Thyroid gland (tissue), 4 donors: ENCODE measurements at regions not wholly inside any gene's neighbourhood (a gene's known extent, or its start where the extent isn't known, plus 50 kb on each side); places are given as distances from the start of the nearest gene placed in this dataset.

ENCODE experiments used
- DNase-seq, 2 donors: peaks; one replicate each; pipeline ENCODE4 v3.0.0-alpha.2; 2019
- H3K27ac ChIP-seq, 3 donors: fragments of 200-600 bp; sonication (generic); 1 replicate in 2 of 3; 2 replicates in 1 of 3; pipeline ENCODE4 v1.5.1; 2016 to 2019; ENCODE audit warnings: mild to moderate bottlenecking in 1 of 3, moderate library complexity in 1 of 3
- H3K27me3 ChIP-seq: fragments of 200-600 bp; sonication (generic); one replicate; pipeline ENCODE4 v1.5.1; 2019
- H3K36me3 ChIP-seq, 2 donors: fragments of 200-600 bp; sonication (generic); one replicate each; pipeline ENCODE4 v1.5.1; 2016 to 2019
- H3K4me1 ChIP-seq, 2 donors: fragments of 200-600 bp; sonication (generic); one replicate each; pipeline ENCODE4 v1.5.1; 2017 to 2019
- H3K4me3 ChIP-seq, 3 donors: fragments of 200-600 bp; sonication (generic); replicated peaks in 1 of 3; 1 replicate in 2 of 3; 2 replicates in 1 of 3; pipeline ENCODE4 v1.5.1; 2016; ENCODE audit warnings: mild to moderate bottlenecking in 1 of 3
- H3K9me3 ChIP-seq: fragments of 200-600 bp; sonication (generic); one replicate; pipeline ENCODE4 v1.5.1; 2017
- CTCF ChIP-seq, 6 experiments: fragments of 200-600 bp in 3 of 6; fragments of 450-650 bp in 3 of 6; sonication (generic) in 3 of 6; IDR thresholded peaks; one replicate each; pipeline ENCODE4 v1.5.1; 2016 to 2019; ENCODE audit warnings: antibody characterized with exemption in 6 of 6, mild to moderate bottlenecking in 2 of 6, inconsistent platforms in 1 of 6, moderate library complexity in 1 of 6
- POLR2A ChIP-seq, 2 donors: fragments of 450-650 bp; IDR thresholded peaks; one replicate each; pipeline ENCODE4 v1.6.1; 2017; ENCODE audit warnings: antibody characterized with exemption in 2 of 2, mild to moderate bottlenecking in 2 of 2, moderate library complexity in 1 of 2
- WGBS, 2 donors: methylation state at CpG; one replicate each; pipeline ENCODE4 v1.1.5; 2017; 5-methylcytosine and 5-hydroxymethylcytosine counted together
- intact Hi-C: fragments of 100-400 bp; cut with DNase I; formaldehyde crosslinking; loops from one replicate; pipeline ENCODE4 v1.15.1; 2023

GRCh38 chr5:58133216-58133615 lies 326.7 kb downstream of the PLK2 start:
- Histone ChIP-seq H3K4me1 (peaks cover 0 to 8% of the 10 kb centered on the region in 2 donors), H3K36me3 (no peaks in the 10 kb centered on the region), H3K27me3 (no peaks in the 10 kb centered on the region), H3K27ac (no peak overlapping the region), H3K4me3 (no peak overlapping the region), H3K9me3 (no peaks in the 10 kb centered on the region)
- intact Hi-C loops, result no loop called here
- WGBS, 2 donors, result 76 to 82% methylated on average over 7 of the region's 7 CpGs
- DNase-seq, result no peak
- TF ChIP-seq POLR2A (IDR thresholded peaks at IDR 0.05) (no peak), CTCF (IDR thresholded peaks at IDR 0.05) (no peak)

- WGBS, 2 donors, result 36 to 37% methylated on average over 11 of the region's 11 CpGs
- no peak for DNase-seq
- Histone ChIP-seq H3K27me3 (no peaks in the 10 kb centered on the region), H3K36me3 (no peaks in the 10 kb centered on the region), H3K27ac (peak overlapping the region; percentile 21 to 49 (median 31)), H3K4me1 (peaks cover 5 to 6% of the 10 kb centered on the region in 2 donors), H3K9me3 (no peaks in the 10 kb centered on the region), H3K4me3 (no peak overlapping the region)
- intact Hi-C loops, result no loop called here
- no peak for TF ChIP-seq CTCF (IDR thresholded peaks at IDR 0.05)
- TF ChIP-seq POLR2A (IDR thresholded peaks at IDR 0.05), result no peak
Observed at GRCh38 chr5:58127255-58128220, 332.3 kb downstream of the PLK2 start.

- intact Hi-C loops, result no loop called here
- no peaks in the 10 kb centered on the region for H3K9me3 ChIP-seq
- no peak overlapping the region for H3K27ac ChIP-seq
- H3K36me3 ChIP-seq, result no peaks in the 10 kb centered on the region
- peaks cover 5 to 6% of the 10 kb centered on the region in 2 donors for H3K4me1 ChIP-seq
- no peaks in the 10 kb centered on the region for H3K27me3 ChIP-seq
- TF ChIP-seq POLR2A (IDR thresholded peaks at IDR 0.05), result no peak
- TF ChIP-seq CTCF (IDR thresholded peaks at IDR 0.05), result no peak
- no peak overlapping the region for H3K4me3 ChIP-seq
- 85 to 89% methylated on average over 4 of the region's 4 CpGs for WGBS, 2 donors
- DNase-seq, result no peak
Observed at GRCh38 chr5:58123501-58123900, 336.4 kb downstream of the PLK2 start.

- no peak overlapping the region for H3K4me3 ChIP-seq
- peaks cover 3 to 5% of the 10 kb centered on the region in 2 donors for H3K4me1 ChIP-seq
- H3K36me3 ChIP-seq, result no peaks in the 10 kb centered on the region
- intact Hi-C loops, result no loop called here
- H3K27me3 ChIP-seq, result no peaks in the 10 kb centered on the region
- 83 to 85% methylated on average over 3 of the region's 3 CpGs for WGBS, 2 donors
- H3K27ac ChIP-seq, result no peak overlapping the region
- DNase-seq, result no peak
- H3K9me3 ChIP-seq, result no peaks in the 10 kb centered on the region
- TF ChIP-seq POLR2A (IDR thresholded peaks at IDR 0.05) (no peak), CTCF (IDR thresholded peaks at IDR 0.05) (no peak)
Observed at GRCh38 chr5:58122848-58123392, 337.0 kb downstream of the PLK2 start.

- no peak for DNase-seq
- Histone ChIP-seq H3K4me3 (no peak overlapping the region), H3K27me3 (no peaks in the 10 kb centered on the region), H3K4me1 (peaks cover 0 to 2% of the 10 kb centered on the region in 2 donors), H3K9me3 (no peaks in the 10 kb centered on the region), H3K36me3 (no peaks in the 10 kb centered on the region), H3K27ac (no peak overlapping the region)
- 91 to 94% methylated on average over 2 of the region's 2 CpGs for WGBS, 2 donors
- intact Hi-C loops, result no loop called here
- TF ChIP-seq CTCF (IDR thresholded peaks at IDR 0.05) (no peak), POLR2A (IDR thresholded peaks at IDR 0.05) (no peak)
Observed at GRCh38 chr5:58122157-58122556, 337.7 kb downstream of the PLK2 start.
